ENCODE measurements at regions not wholly inside any gene's neighbourhood (a gene's known extent, or its start where the extent isn't known, plus 50 kb on each side); places are given as distances from the start of the nearest gene placed in this dataset.
"Not testable (repeated sequence)": the region's sequence is repeated elsewhere in the genome, so short reads cannot be mapped to it uniquely, and the experiment has no call there.

DNA sequence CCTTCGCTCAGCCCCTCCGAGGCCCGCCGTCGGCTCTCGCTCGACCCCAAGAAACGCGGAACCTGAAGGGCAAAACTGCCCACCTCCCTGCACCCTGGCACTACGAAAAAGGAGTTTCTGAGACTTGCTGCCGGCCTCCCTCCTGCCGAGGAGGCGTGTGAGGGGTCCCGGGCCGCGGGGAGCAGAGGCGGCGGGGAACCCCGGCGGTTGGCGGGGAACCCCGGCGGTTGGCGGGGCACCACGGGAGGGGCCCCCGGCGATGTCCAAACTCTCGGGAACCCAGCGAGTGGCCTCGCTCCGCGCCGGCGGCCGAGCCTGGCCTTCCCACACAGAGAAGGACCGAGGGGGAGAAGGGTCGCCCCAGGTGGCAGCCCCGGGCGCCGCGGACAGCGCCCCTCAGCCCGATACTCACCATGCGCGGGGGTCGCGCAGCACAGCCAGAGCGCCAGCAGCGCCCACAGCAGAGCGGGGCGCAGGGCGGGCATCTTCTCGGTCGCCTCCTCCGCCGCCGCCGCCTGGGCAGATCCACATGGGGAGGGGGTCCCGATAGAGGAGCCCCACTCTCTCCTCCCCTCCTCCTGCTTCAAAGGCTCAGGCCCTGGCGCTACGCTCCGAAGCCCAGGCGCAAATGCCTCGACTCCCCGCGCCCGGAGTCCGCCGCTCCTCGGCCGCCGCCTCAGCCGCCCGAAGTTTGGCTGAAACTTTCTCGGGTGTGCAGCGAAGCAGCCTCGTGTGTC lies 69.4 kb upstream of the NUDT4B start:
- ATAC-seq; H3K36me3 ChIP-seq (replicated peaks in 1 of 2; ENCODE audit: insufficient read depth in 1 of 2, low read depth in 2 of 2); H3K9me3 ChIP-seq; intact Hi-C loops (cut with DNase I); H3K27me3 ChIP-seq; H3K4me3 ChIP-seq; H3K4me1 ChIP-seq: not testable (repeated sequence)
- peak in 2 of 3 donors; percentile 75 to 82 for TF ChIP-seq POLR2A (IDR thresholded peaks at IDR 0.05)
- no CpG with 5 or more reads among the region's 77 CpGs for WGBS, 2 donors
- peak in 2 of 4 donors; percentile 31 to 54 for DNase-seq
- H3K27ac ChIP-seq: peak overlapping the region in 1 of 4 donors; percentile 40

DNA sequence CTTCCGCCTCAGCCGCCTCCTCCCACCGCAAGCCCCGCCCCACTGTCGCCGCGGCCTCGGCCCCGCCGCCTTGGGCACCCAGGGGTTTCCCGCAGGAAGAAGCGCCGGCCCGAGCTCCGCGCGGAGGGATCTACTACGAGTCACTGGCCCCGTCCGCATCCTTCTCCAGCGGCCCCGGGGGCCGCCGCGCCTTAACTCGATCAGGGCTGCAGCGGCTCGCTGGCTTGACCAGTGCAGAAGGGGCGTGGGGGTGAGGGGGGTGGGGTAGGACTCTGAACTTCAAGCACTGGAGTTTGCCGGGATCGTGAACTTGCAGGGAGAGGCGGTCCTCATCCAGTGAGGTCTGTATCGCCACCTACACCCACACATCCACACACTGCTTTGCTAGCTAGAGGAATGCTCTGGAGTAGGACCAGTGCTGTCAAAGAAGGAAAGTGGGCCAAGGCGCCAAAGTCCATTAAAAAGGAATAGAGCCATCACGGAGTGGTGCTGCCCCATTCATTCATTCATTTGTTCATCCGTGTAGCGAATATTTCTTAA lies 68.7 kb upstream of the NUDT4B start:
- H3K4me1 ChIP-seq; DNase-seq; H3K4me3 ChIP-seq; H3K36me3 ChIP-seq (replicated peaks in 1 of 2; ENCODE audit: insufficient read depth in 1 of 2, low read depth in 2 of 2); H3K9me3 ChIP-seq; intact Hi-C loops (cut with DNase I); H3K27me3 ChIP-seq: not testable (repeated sequence)
- WGBS, 2 donors: no CpG with 5 or more reads among the region's 37 CpGs
- ATAC-seq: peak; percentile 89
- peak overlapping the region in 1 of 4 donors; percentile 40 for H3K27ac ChIP-seq

DNA sequence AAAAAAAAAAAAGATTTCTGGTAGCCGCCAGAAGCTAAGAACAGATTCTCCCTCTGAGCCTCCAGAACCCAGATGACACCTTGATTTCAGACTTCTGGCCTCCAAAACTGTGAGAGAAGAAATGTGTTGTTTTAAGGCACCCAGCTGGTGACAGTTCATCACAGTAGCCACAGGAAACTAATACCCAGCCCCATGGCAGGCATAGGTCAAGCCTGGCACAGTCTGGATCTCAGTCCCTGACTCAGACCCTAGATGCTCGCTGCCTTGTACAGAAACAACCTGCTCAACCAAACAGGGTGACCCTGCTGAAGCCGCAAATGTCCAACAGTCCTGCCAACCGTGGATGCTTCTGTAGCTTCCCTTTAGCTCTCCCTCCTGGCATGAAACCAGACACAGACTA lies 61.8 kb upstream of the NUDT4B start:
- H3K27me3 ChIP-seq; H3K4me1 ChIP-seq; DNase-seq; H3K4me3 ChIP-seq; H3K27ac ChIP-seq; H3K9me3 ChIP-seq; H3K36me3 ChIP-seq (replicated peaks in 1 of 2; ENCODE audit: insufficient read depth in 1 of 2, low read depth in 2 of 2); intact Hi-C loops (cut with DNase I); ATAC-seq: not testable (repeated sequence)
- no CpG with 5 or more reads among the region's 4 CpGs for WGBS, 2 donors

DNA sequence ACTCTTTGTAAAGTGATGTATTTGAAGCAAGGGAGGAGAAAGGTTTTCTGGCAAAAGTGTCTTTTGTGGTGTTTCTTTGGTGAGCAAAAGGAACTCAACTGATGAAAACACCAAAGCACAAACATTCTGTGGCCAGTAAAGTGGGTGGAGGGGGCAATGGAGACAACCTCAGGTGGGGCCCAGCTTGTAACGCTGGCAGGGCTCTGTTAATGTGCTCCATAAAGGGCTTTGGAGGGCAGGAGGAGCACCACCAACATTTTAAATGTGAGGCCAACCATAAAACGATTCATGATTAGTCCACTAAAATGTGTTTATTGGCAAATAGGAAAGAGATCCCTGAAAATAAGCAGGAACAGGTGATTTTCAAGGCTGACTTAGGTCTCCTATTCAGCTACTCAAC lies 61.2 kb upstream of the NUDT4B start:
- WGBS, 2 donors: no CpG with 5 or more reads among the region's 2 CpGs
- DNase-seq; H3K27me3 ChIP-seq; H3K4me1 ChIP-seq; H3K36me3 ChIP-seq (replicated peaks in 1 of 2; ENCODE audit: insufficient read depth in 1 of 2, low read depth in 2 of 2); ATAC-seq; H3K4me3 ChIP-seq; H3K9me3 ChIP-seq; H3K27ac ChIP-seq; intact Hi-C loops (cut with DNase I): not testable (repeated sequence)
